ENCODE measurements at regions not wholly inside any gene's neighbourhood (a gene's known extent, or its start where the extent isn't known, plus 50 kb on each side); places are given as distances from the start of the nearest gene placed in this dataset.

- TF ChIP-seq ZNF610 (tag by site-specific recombination; IDR thresholded peaks at IDR 0.05; ENCODE audit: borderline replicate concordance) = no peak
- TF ChIP-seq ZNF621 (tag by site-specific recombination; IDR thresholded peaks at IDR 0.05) = no peak
- TF ChIP-seq ZNF510 (tag by site-specific recombination; IDR thresholded peaks at IDR 0.05; ENCODE audit: insufficient replicate concordance) = no peak
- TF ChIP-seq ZNF140 (tag by site-specific recombination; IDR thresholded peaks at IDR 0.05) = no peak
- no peak for TF ChIP-seq ZNF175 (tag by site-specific recombination; IDR thresholded peaks at IDR 0.05)
- no peak for TF ChIP-seq CTCF (tag by site-specific recombination; IDR thresholded peaks at IDR 0.05)
- TF ChIP-seq ZNF121 (tag by site-specific recombination; IDR thresholded peaks at IDR 0.05) = no peak
Measured at GRCh38 chr11:104443387-104443786, 279.4 kb upstream of the PDGFD start.

Data from HEK293 (cell line).